D721Med (cell line): ENCODE measurements at regions not wholly inside any gene's neighbourhood (a gene's known extent, or its start where the extent isn't known, plus 50 kb on each side); places are given as distances from the start of the nearest gene placed in this dataset.
A peak's percentile ranks its signal among the peaks of the same experiment; 100 is the strongest.

ENCODE experiments used
- DNase-seq: peaks from one replicate; pipeline ENCODE4 v3.0.0; 2011; ENCODE audit warnings: low spot score; ENCODE audit not compliant: insufficient read length
- FAIRE-seq: peaks from 2 replicates; lab custom pipeline; 2011; peaks lifted over from hg19 to GRCh38; lab: Jason Lieb, UNC
- CTCF ChIP-seq: IDR thresholded peaks from 2 replicates; pipeline ENCODE4 v1.5.1; 2012; ENCODE audit warnings: mild to moderate bottlenecking, control low read depth; ENCODE audit not compliant: insufficient read depth; ENCODE audit errors: missing control alignments

GRCh38 chr1:191641420-191642260 is 516.6 kb upstream of the RGS18 start:
- no peak for DNase-seq
- peak; percentile 75 for FAIRE-seq
- TF ChIP-seq CTCF = no peak

GRCh38 chr1:191643060-191643459 is 515.2 kb upstream of the RGS18 start:
- TF ChIP-seq CTCF = no peak
- no peak for FAIRE-seq
- no peak for DNase-seq

- no peak for TF ChIP-seq CTCF
- no peak for DNase-seq
- FAIRE-seq = no peak
Observed at GRCh38 chr1:191648939-191649338, 509.3 kb upstream of the RGS18 start.

GRCh38 chr1:191662051-191662450 is 496.2 kb upstream of the RGS18 start:
- no peak for FAIRE-seq

GRCh38 chr1:191662746-191663145 is 495.5 kb upstream of the RGS18 start:
- TF ChIP-seq CTCF = no peak
- FAIRE-seq (no peak), DNase-seq (no peak)

More at GRCh38 chr1:191662051-191662450, 496.2 kb upstream of the RGS18 start:
- no peak for DNase-seq
- no peak for TF ChIP-seq CTCF

GRCh38 chr1:191668525-191668924 is 489.7 kb upstream of the RGS18 start:
- DNase-seq (no peak), FAIRE-seq (peak; percentile 69)
- TF ChIP-seq CTCF = no peak

GRCh38 chr1:191669629-191670028 is 488.6 kb upstream of the RGS18 start:
- no peak for DNase-seq
- FAIRE-seq = peak; percentile 90

More at GRCh38 chr1:191669629-191670028, 488.6 kb upstream of the RGS18 start:
- TF ChIP-seq CTCF = no peak
